ENCODE measurements at regions not wholly inside any gene's neighbourhood (a gene's known extent, or its start where the extent isn't known, plus 50 kb on each side); places are given as distances from the start of the nearest gene placed in this dataset.

GRCh38 chr12:111274777-111275176 is 94.1 kb downstream of the PHETA1 start:
- ATAC-seq (no peak), DNase-seq (no peak)
- no peaks in the 10 kb centered on the region for H3K4me1 ChIP-seq
- 60 to 70% (median 63%) methylated on average over 4 of the region's 4 CpGs for WGBS, 4 donors
- H3K4me3 ChIP-seq = no peak overlapping the region
- no peak overlapping the region for H3K27ac ChIP-seq
- TF ChIP-seq POLR2A (IDR thresholded peaks at IDR 0.05) (no peak), CTCF (IDR thresholded peaks at IDR 0.05) (peak in 3 of 12 donors; percentile 10 to 25 (median 14))
- H3K27me3 ChIP-seq = peaks cover 0 to 62% (median 2%) of the 10 kb centered on the region in 9 donors
- H3K36me3 ChIP-seq = no peaks in the 10 kb centered on the region
- H3K9me3 ChIP-seq = no peaks in the 10 kb centered on the region
- intact Hi-C loops (cut with DNase I) = no loop called here

- peaks cover 0 to 59% (median 2%) of the 10 kb centered on the region in 9 donors for H3K27me3 ChIP-seq
- no peak overlapping the region for H3K27ac ChIP-seq
- no peak for DNase-seq
- no peak for ATAC-seq
- H3K4me3 ChIP-seq = no peak overlapping the region
- no peaks in the 10 kb centered on the region for H3K4me1 ChIP-seq
- no peaks in the 10 kb centered on the region for H3K36me3 ChIP-seq
- 68 to 75% (median 74%) methylated on average over 6 of the region's 6 CpGs for WGBS, 4 donors
- no peaks in the 10 kb centered on the region for H3K9me3 ChIP-seq
- peak in 2 of 12 donors; percentile 10 to 12 for TF ChIP-seq CTCF (IDR thresholded peaks at IDR 0.05)
- TF ChIP-seq POLR2A (IDR thresholded peaks at IDR 0.05) = no peak
- intact Hi-C loops (cut with DNase I) = no loop called here
These were observed 97.0 kb downstream of the PHETA1 start for GRCh38 chr12:111271674-111272418.

GRCh38 chr12:111270774-111271173 is 98.1 kb downstream of the PHETA1 start:
- intact Hi-C loops (cut with DNase I) = no loop called here

GRCh38 chr12:111270239-111270638 is 98.7 kb downstream of the PHETA1 start:
- Histone ChIP-seq H3K36me3 (no peaks in the 10 kb centered on the region), H3K4me1 (no peaks in the 10 kb centered on the region), H3K27ac (no peak overlapping the region), H3K27me3 (peaks cover 0 to 54% (median 2%) of the 10 kb centered on the region in 9 donors), H3K9me3 (no peaks in the 10 kb centered on the region), H3K4me3 (no peak overlapping the region)
- no peak for DNase-seq
- intact Hi-C loops (cut with DNase I) = no loop called here
- TF ChIP-seq POLR2A (IDR thresholded peaks at IDR 0.05) (no peak), CTCF (IDR thresholded peaks at IDR 0.05) (no peak)
- 45 to 54% (median 50%) methylated on average over 11 of the region's 11 CpGs for WGBS, 4 donors
- no peak for ATAC-seq

More at GRCh38 chr12:111270774-111271173, 98.1 kb downstream of the PHETA1 start:
- Histone ChIP-seq H3K27ac (no peak overlapping the region), H3K9me3 (no peaks in the 10 kb centered on the region), H3K4me1 (no peaks in the 10 kb centered on the region), H3K36me3 (no peaks in the 10 kb centered on the region), H3K27me3 (peaks cover 0 to 59% (median 2%) of the 10 kb centered on the region in 9 donors), H3K4me3 (no peak overlapping the region)
- ATAC-seq = no peak
- DNase-seq = no peak
- WGBS, 4 donors = 42 to 63% (median 51%) methylated on average over 7 of the region's 7 CpGs
- TF ChIP-seq POLR2A (IDR thresholded peaks at IDR 0.05) (no peak), CTCF (IDR thresholded peaks at IDR 0.05) (no peak)

All from heart left ventricle (tissue), 16 donors.